ENCODE measurements at regions not wholly inside any gene's neighbourhood (a gene's known extent, or its start where the extent isn't known, plus 50 kb on each side); places are given as distances from the start of the nearest gene placed in this dataset.

- TF ChIP-seq CTCF (IDR thresholded peaks at IDR 0.05 in 8 of 11, conservative IDR thresholded peaks at IDR 0.05 in 3 of 11), result no peak
- no peak for TF ChIP-seq POLR2A (IDR thresholded peaks at IDR 0.05)
- TF ChIP-seq POLR2AphosphoS5 (IDR thresholded peaks at IDR 0.05), result no peak
These were observed 569.6 kb upstream of the BRINP1 start for GRCh38 chr9:119938871-119939270.

All from spleen (tissue), 7 donors.